ENCODE measurements at regions not wholly inside any gene's neighbourhood (a gene's known extent, or its start where the extent isn't known, plus 50 kb on each side); places are given as distances from the start of the nearest gene placed in this dataset.

GRCh38 chr15:69891070-69891536, 206.6 kb downstream of the TLE3 start:
- no peak for DNase-seq (ENCODE audit: low read depth, low spot score)

- DNase-seq (ENCODE audit: low read depth, low spot score) = no peak
Observed at GRCh38 chr15:69891606-69892005, 206.1 kb downstream of the TLE3 start.

GRCh38 chr15:69892351-69892750, 205.4 kb downstream of the TLE3 start:
- DNase-seq (ENCODE audit: low read depth, low spot score) = no peak

GRCh38 chr15:69893086-69893485, 204.6 kb downstream of the TLE3 start:
- DNase-seq (ENCODE audit: low read depth, low spot score) = no peak

GRCh38 chr15:69893863-69894262, 203.9 kb downstream of the TLE3 start:
- no peak for DNase-seq (ENCODE audit: low read depth, low spot score)

- DNase-seq (ENCODE audit: low read depth, low spot score) = no peak
Observed at GRCh38 chr15:69895202-69895601, 202.5 kb downstream of the TLE3 start.

- DNase-seq (ENCODE audit: low read depth, low spot score) = no peak
Observed at GRCh38 chr15:69896606-69897005, 201.1 kb downstream of the TLE3 start.

- DNase-seq (ENCODE audit: low read depth, low spot score) = no peak
Observed at GRCh38 chr15:69897061-69897460, 200.7 kb downstream of the TLE3 start.

GRCh38 chr15:69897471-69898237, 200.1 kb downstream of the TLE3 start:
- no peak for DNase-seq (ENCODE audit: low read depth, low spot score)

- DNase-seq (ENCODE audit: low read depth, low spot score) = no peak
Observed at GRCh38 chr15:69898243-69898642, 199.5 kb downstream of the TLE3 start.

GRCh38 chr15:69902414-69903062, 195.2 kb downstream of the TLE3 start:
- DNase-seq (ENCODE audit: low read depth, low spot score) = no peak

GRCh38 chr15:69903470-69904469, 193.9 kb downstream of the TLE3 start:
- no peak for DNase-seq (ENCODE audit: low read depth, low spot score)

- no peak for DNase-seq (ENCODE audit: low read depth, low spot score)
Observed at GRCh38 chr15:69906256-69907185, 191.2 kb downstream of the TLE3 start.

GRCh38 chr15:69908060-69908459, 189.7 kb downstream of the TLE3 start:
- no peak for DNase-seq (ENCODE audit: low read depth, low spot score)

GRCh38 chr15:69908590-69909420, 188.9 kb downstream of the TLE3 start:
- DNase-seq (ENCODE audit: low read depth, low spot score) = no peak

GRCh38 chr15:69909719-69910444, 187.8 kb downstream of the TLE3 start:
- no peak for DNase-seq (ENCODE audit: low read depth, low spot score)

- no peak for DNase-seq (ENCODE audit: low read depth, low spot score)
Observed at GRCh38 chr15:69910514-69910913, 187.2 kb downstream of the TLE3 start.

GRCh38 chr15:69912116-69912515, 185.6 kb downstream of the TLE3 start:
- DNase-seq (ENCODE audit: low read depth, low spot score) = no peak

GRCh38 chr15:69914040-69914439, 183.7 kb downstream of the TLE3 start:
- DNase-seq (ENCODE audit: low read depth, low spot score) = no peak
